Tibial nerve (tissue), 4 donors: ENCODE measurements at regions not wholly inside any gene's neighbourhood (a gene's known extent, or its start where the extent isn't known, plus 50 kb on each side); places are given as distances from the start of the nearest gene placed in this dataset.

Experiments
- EP300 ChIP-seq, 2 donors: sonication (generic); formaldehyde crosslinking; IDR thresholded peaks; one replicate each; pipeline ENCODE4 v1.6.1; 2017; ENCODE audit warnings: antibody characterized with exemption in 2 of 2, mild to moderate bottlenecking in 1 of 2
- POLR2A ChIP-seq, 2 donors: fragments of 450-650 bp; IDR thresholded peaks; one replicate each; pipeline ENCODE4 v1.6.1; 2017; ENCODE audit warnings: antibody characterized with exemption in 2 of 2, mild to moderate bottlenecking in 2 of 2, moderate library complexity in 2 of 2
- TF ChIP-seq, protein P1 (sequence below), 5 experiments: fragments of 200-600 bp in 3 of 5; fragments of 450-650 bp in 2 of 5; sonication (generic) in 3 of 5; IDR thresholded peaks; one replicate each; pipeline ENCODE4 v1.5.1; 2016 to 2019; ENCODE audit warnings: antibody characterized with exemption in 5 of 5, mild to moderate bottlenecking in 3 of 5, moderate library complexity in 2 of 5

GRCh38 chr10:52915391-52915790 lies 142.8 kb upstream of the MBL2 start:
- no peak for TF ChIP-seq EP300 (IDR thresholded peaks at IDR 0.05)
- TF ChIP-seq POLR2A (IDR thresholded peaks at IDR 0.05), result no peak
- TF ChIP-seq, protein P1, sequence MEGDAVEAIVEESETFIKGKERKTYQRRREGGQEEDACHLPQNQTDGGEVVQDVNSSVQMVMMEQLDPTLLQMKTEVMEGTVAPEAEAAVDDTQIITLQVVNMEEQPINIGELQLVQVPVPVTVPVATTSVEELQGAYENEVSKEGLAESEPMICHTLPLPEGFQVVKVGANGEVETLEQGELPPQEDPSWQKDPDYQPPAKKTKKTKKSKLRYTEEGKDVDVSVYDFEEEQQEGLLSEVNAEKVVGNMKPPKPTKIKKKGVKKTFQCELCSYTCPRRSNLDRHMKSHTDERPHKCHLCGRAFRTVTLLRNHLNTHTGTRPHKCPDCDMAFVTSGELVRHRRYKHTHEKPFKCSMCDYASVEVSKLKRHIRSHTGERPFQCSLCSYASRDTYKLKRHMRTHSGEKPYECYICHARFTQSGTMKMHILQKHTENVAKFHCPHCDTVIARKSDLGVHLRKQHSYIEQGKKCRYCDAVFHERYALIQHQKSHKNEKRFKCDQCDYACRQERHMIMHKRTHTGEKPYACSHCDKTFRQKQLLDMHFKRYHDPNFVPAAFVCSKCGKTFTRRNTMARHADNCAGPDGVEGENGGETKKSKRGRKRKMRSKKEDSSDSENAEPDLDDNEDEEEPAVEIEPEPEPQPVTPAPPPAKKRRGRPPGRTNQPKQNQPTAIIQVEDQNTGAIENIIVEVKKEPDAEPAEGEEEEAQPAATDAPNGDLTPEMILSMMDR (IDR thresholded peaks at IDR 0.05), result no peak
